Fibroblast of skin of right biceps (primary cell): ENCODE measurements at regions not wholly inside any gene's neighbourhood (a gene's known extent, or its start where the extent isn't known, plus 50 kb on each side); places are given as distances from the start of the nearest gene placed in this dataset.

Source experiments
- DNase-seq: peaks from one replicate; pipeline ENCODE4 v3.0.0-alpha.2; 2013

GRCh38 chr10:111936143-111936542, 247.4 kb downstream of the GPAM start:
- no peak for DNase-seq

- DNase-seq = no peak
These were observed 239.2 kb downstream of the GPAM start for GRCh38 chr10:111944331-111944730.

- no peak for DNase-seq
These were observed 229.6 kb downstream of the GPAM start for GRCh38 chr10:111953949-111954348.

- DNase-seq = no peak
These were observed 229.2 kb downstream of the GPAM start for GRCh38 chr10:111954386-111954785.

- DNase-seq = no peak
These were observed 226.7 kb downstream of the GPAM start for GRCh38 chr10:111956841-111957240.

GRCh38 chr10:111962951-111963350, 220.6 kb downstream of the GPAM start:
- no peak for DNase-seq

- no peak for DNase-seq
These were observed 216.4 kb downstream of the GPAM start for GRCh38 chr10:111967116-111967515.

GRCh38 chr10:111967547-111967946, 216.0 kb downstream of the GPAM start:
- DNase-seq = no peak

GRCh38 chr10:111968647-111969046, 214.9 kb downstream of the GPAM start:
- DNase-seq = peak; percentile 57

GRCh38 chr10:111970111-111970510, 213.5 kb downstream of the GPAM start:
- DNase-seq = no peak

- no peak for DNase-seq
These were observed 211.5 kb downstream of the GPAM start for GRCh38 chr10:111972109-111972508.

- DNase-seq = peak; percentile 61
These were observed 210.3 kb downstream of the GPAM start for GRCh38 chr10:111973306-111973705.

GRCh38 chr10:111973826-111974225, 209.7 kb downstream of the GPAM start:
- DNase-seq = no peak

- peak; percentile 15 for DNase-seq
These were observed 209.2 kb downstream of the GPAM start for GRCh38 chr10:111974325-111974724.

- DNase-seq = no peak
These were observed 207.0 kb downstream of the GPAM start for GRCh38 chr10:111976557-111976956.

GRCh38 chr10:111984057-111984456, 199.5 kb downstream of the GPAM start:
- DNase-seq = no peak

GRCh38 chr10:111986079-111986478, 197.5 kb downstream of the GPAM start:
- DNase-seq = peak; percentile 25

- DNase-seq = no peak
These were observed 194.9 kb downstream of the GPAM start for GRCh38 chr10:111988646-111989045.

GRCh38 chr10:111989136-111989911, 194.2 kb downstream of the GPAM start:
- no peak for DNase-seq

- no peak for DNase-seq
These were observed 192.8 kb downstream of the GPAM start for GRCh38 chr10:111990734-111991133.

- DNase-seq = no peak
These were observed 190.2 kb downstream of the GPAM start for GRCh38 chr10:111993321-111993720.

GRCh38 chr10:111993872-111994426, 189.6 kb downstream of the GPAM start:
- no peak for DNase-seq

GRCh38 chr10:111996103-111996502, 187.5 kb downstream of the GPAM start:
- no peak for DNase-seq

- DNase-seq = no peak
These were observed 184.8 kb downstream of the GPAM start for GRCh38 chr10:111998728-111999127.
